H1 (cell line): ENCODE measurements at regions not wholly inside any gene's neighbourhood (a gene's known extent, or its start where the extent isn't known, plus 50 kb on each side); places are given as distances from the start of the nearest gene placed in this dataset.

Experiments
- BACH1 ChIP-seq: IDR thresholded peaks from 2 replicates; pipeline ENCODE4 v1.6.1; 2012; ENCODE audit warnings: low read length, improper control_type of control experiment
- CREB1 ChIP-seq: IDR thresholded peaks from 2 replicates; pipeline ENCODE4 v1.6.1; 2012; ENCODE audit warnings: inconsistent platforms
- EP300 ChIP-seq, 2 experiments: IDR thresholded peaks; 1 replicate in 1 of 2; 2 replicates in 1 of 2; pipeline ENCODE4 v1.6.1; 2011 to 2012; ENCODE audit warnings: low read depth in 2 of 2, low read length in 2 of 2, mild to moderate bottlenecking in 2 of 2, borderline replicate concordance in 1 of 2, inconsistent platforms in 1 of 2, moderate library complexity in 1 of 2
- EZH2 ChIP-seq: fragments of 200-600 bp; sonication (generic); IDR thresholded peaks from 2 replicates; pipeline ENCODE4 v1.7.1; 2012; ENCODE audit warnings: low read depth, mild to moderate bottlenecking, moderate library complexity, low read length, inconsistent platforms; ENCODE audit not compliant: severe bottlenecking
- GABPA ChIP-seq: IDR thresholded peaks from 2 replicates; pipeline ENCODE4 v1.6.1; 2011; ENCODE audit warnings: mild to moderate bottlenecking, low read length, moderate library complexity, borderline replicate concordance; ENCODE audit not compliant: insufficient read depth
- JUND ChIP-seq: IDR thresholded peaks from 2 replicates; pipeline ENCODE4 v1.6.1; 2011; ENCODE audit warnings: mild to moderate bottlenecking, improper control_type of control experiment, low read length
- POLR2A ChIP-seq, 2 experiments: IDR thresholded peaks; 1 replicate in 1 of 2; 2 replicates in 1 of 2; pipeline ENCODE4 v1.6.1; 2011; ENCODE audit warnings: low read depth in 2 of 2, low read length in 2 of 2, mild to moderate bottlenecking in 2 of 2; ENCODE audit errors: control extremely low read depth in 1 of 2
- POLR2AphosphoS5 ChIP-seq: IDR thresholded peaks from 2 replicates; pipeline ENCODE4 v1.6.1; 2011; ENCODE audit warnings: low read depth, low read length
- SP4 ChIP-seq: IDR thresholded peaks from 2 replicates; pipeline ENCODE4 v1.6.1; 2012; ENCODE audit warnings: low read length, inconsistent platforms
- USF2 ChIP-seq: IDR thresholded peaks from 2 replicates; pipeline ENCODE4 v1.6.1; 2011; ENCODE audit warnings: low read length, improper control_type of control experiment
- TF ChIP-seq, protein P1 (sequence below), 3 experiments: IDR thresholded peaks; 1 replicate in 2 of 3; 2 replicates in 1 of 3; pipeline versions ENCODE4 v1.5.1 to v1.6.1; 2011; ENCODE audit warnings: low read length in 3 of 3, mild to moderate bottlenecking in 3 of 3, inconsistent platforms in 2 of 3, low read depth in 1 of 3, moderate library complexity in 1 of 3; ENCODE audit not compliant: insufficient read depth in 1 of 3; ENCODE audit errors: control extremely low read depth in 1 of 3

GRCh38 chr18:42290318-42291307, 335.6 kb downstream of the PIK3C3 start:
- TF ChIP-seq, protein P1, sequence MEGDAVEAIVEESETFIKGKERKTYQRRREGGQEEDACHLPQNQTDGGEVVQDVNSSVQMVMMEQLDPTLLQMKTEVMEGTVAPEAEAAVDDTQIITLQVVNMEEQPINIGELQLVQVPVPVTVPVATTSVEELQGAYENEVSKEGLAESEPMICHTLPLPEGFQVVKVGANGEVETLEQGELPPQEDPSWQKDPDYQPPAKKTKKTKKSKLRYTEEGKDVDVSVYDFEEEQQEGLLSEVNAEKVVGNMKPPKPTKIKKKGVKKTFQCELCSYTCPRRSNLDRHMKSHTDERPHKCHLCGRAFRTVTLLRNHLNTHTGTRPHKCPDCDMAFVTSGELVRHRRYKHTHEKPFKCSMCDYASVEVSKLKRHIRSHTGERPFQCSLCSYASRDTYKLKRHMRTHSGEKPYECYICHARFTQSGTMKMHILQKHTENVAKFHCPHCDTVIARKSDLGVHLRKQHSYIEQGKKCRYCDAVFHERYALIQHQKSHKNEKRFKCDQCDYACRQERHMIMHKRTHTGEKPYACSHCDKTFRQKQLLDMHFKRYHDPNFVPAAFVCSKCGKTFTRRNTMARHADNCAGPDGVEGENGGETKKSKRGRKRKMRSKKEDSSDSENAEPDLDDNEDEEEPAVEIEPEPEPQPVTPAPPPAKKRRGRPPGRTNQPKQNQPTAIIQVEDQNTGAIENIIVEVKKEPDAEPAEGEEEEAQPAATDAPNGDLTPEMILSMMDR (IDR thresholded peaks at IDR 0.05; ENCODE audit: control extremely low read depth in 1 of 3, insufficient read depth in 1 of 3, low read depth in 1 of 3, low read length in 3 of 3): no peak
- TF ChIP-seq BACH1: no peak
- TF ChIP-seq GABPA: no peak
- TF ChIP-seq POLR2A (IDR thresholded peaks at IDR 0.05; ENCODE audit: control extremely low read depth in 1 of 2, low read depth in 2 of 2, low read length in 2 of 2): no peak
- TF ChIP-seq USF2: no peak
- no peak for TF ChIP-seq EP300 (IDR thresholded peaks at IDR 0.05; ENCODE audit: borderline replicate concordance in 1 of 2, low read depth in 2 of 2, low read length in 2 of 2)
- TF ChIP-seq SP4: no peak
- no peak for TF ChIP-seq CREB1
- no peak for TF ChIP-seq JUND
- no peak for TF ChIP-seq EZH2
- TF ChIP-seq POLR2AphosphoS5: no peak
